Stimulated activated CD4-positive, alpha-beta T cell treated with anti-CD3 and anti-CD28 coated beads, Interleukin-1b, Interleukin-23, amount 100 ng/mL, for 48 hours (primary cell): ENCODE measurements at regions not wholly inside any gene's neighbourhood (a gene's known extent, or its start where the extent isn't known, plus 50 kb on each side); places are given as distances from the start of the nearest gene placed in this dataset.
"Not testable (repeated sequence)": the region's sequence is repeated elsewhere in the genome, so short reads cannot be mapped to it uniquely, and the experiment has no call there.

ENCODE experiments used
- DNase-seq: peaks from one replicate; pipeline ENCODE4 v3.0.0-alpha.2; 2020

DNA sequence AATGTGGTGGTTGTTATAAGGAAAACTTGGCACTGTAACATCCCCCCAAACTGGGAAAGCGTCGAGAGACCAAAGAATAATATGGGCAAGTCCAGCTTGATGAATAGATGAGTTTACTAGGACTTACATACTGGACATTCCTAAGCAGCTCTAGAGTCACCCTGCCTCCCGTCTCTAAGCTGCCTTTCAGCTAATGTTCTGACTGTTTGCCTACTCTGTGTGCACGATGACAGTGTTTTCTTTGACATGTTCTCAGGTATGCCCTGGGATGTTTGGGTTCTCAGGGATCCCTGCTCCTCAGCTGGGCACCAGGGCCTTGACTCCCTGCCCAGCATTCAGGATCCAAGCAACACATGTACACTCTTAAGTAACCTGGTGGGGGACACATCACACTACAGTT lies 87.5 kb downstream of the MRPL57 start:
- DNase-seq, result not testable (repeated sequence)

DNA sequence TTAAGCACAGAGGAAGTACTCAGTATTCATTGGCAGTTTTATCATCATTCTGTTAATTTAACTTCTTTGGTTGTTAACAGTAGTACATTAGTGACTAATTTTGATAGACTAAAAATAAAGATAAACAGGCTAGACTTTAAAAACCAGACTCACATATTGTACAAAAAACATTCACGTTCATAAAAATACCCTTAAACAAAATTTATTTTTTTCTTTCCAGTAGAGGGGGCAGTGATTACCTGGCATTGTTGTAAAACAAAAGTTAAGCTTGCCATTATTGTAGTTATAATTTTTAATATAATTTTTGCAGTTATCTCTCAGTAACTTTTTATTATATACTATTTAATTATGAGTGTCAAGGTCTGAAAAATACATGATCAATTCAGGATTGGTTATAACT lies 92.0 kb downstream of the MRPL57 start:
- DNase-seq, result not testable (repeated sequence)

DNA sequence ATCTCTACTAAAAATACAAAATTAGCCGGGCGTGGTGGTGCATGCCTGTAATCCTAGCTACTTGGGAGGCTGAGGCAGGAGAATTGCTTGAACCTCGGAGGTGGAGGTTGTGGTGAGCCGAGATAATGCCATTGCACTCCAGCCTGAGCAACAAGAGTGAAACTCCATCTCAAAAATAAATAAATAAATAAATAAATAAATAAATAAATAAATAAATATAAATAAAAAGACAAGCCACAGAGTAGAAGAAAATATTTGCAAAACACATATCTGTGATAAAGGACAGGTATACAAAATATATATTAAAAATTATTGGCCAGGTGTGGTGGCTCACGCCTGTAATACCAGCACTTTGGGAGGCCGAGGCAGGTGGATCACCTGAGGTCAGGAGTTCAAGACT lies 96.0 kb downstream of the MRPL57 start:
- DNase-seq, result not testable (repeated sequence)

DNA sequence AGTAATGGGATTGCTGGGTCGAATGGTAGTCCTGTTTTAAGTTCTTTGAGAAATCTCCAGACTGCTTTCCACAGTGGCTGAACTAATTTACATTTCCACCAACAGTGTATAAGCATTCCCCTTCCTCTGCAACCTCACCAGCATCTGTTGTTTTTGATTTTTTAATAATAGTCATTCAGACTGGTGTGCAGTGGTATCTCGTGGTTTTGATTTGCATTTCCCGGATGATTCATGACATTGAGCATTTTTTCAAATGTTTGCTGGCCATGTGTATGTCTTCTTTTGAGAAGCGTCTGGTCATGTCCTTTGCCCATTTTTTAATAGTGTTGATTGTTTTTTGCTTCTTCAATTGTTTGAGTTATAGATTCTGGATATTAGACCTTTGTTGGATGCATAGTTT lies 98.0 kb downstream of the MRPL57 start:
- DNase-seq, result not testable (repeated sequence)

DNA sequence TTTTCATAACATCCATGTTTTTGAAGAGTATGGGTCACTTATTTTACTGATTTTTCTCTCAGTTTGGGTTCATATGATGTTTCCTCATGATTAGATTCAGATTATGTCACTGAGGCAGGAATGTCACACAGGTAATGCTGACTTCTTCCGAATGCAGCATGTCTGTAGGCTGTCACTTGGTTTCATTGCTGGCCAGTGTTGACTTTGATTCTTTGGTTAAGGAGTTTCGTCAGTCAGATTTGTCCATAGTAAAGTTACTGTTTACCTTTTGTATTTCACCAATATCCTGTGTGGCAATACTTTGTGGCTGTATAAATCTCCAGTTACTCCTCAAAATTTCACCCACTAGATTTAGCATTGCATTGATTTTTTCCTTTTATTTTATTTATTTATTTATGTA lies 105.6 kb downstream of the MRPL57 start:
- no peak for DNase-seq

DNA sequence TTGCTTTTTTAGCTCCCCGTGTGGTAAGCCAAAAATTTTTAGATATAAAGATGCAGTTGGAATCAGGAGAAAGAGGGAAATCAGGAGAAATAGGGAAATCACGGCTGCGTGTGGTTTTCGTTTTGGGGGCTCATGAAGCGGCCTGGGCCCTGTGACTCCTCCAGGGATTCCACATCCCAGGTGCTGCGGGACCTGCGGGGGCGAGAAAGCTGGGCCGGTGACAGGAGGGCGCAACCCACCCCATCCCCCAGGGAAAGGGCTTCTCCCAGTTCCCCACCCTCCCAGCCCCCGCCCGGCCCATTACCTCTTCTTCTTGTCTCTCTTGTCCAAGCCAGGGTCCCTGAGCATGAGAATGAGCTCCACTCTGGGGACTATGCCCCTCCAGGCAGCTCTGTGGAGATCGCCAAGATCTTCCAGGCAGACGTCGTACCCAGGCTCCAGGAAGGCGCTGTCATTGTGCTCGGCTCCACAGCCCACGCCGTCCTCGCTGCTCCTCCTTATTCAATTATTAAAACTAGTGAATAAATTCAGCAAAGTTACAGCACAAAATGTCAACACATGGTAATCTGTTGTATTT lies 111.0 kb downstream of the MRPL57 start:
- no peak for DNase-seq

DNA sequence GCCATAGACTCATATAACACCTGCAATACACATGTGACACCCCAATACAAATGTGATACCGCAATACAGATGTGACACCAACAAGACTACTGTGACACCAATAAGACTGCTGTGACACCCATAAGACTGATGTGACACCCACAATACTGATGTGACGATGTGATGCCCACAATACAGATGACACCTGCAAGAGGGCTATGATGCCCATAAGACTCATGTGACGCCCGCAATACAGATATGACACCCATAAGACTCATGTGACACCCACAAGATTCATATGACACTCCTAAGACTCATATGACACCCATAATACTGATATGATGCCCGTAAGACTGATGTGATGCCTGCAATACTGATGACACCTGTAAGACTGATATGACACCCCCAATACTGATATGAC lies 113.0 kb downstream of the MRPL57 start:
- no peak for DNase-seq

DNA sequence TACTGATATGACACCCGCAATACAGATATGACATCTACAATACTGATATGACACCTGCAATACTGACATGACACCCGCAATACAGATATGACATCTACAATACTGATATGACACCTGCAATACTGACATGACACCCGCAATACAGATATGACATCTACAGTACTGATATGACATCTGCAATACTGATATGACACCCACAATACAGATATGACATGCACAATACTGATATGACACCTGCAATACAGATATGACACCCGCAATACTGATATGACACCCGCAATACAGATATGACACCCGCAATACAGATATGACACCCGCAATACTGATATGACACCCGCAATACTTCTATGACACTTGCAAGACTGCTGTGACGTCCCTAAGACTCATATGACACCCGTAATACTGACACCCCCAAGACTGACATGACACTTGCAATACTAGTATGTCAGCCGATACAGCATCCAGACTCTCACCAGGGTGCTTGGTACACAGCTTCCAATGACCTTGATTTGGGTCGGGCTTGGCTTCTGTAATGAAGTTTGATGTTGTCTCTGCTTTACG lies 114.1 kb downstream of the MRPL57 start:
- peak; percentile 12 for DNase-seq

DNA sequence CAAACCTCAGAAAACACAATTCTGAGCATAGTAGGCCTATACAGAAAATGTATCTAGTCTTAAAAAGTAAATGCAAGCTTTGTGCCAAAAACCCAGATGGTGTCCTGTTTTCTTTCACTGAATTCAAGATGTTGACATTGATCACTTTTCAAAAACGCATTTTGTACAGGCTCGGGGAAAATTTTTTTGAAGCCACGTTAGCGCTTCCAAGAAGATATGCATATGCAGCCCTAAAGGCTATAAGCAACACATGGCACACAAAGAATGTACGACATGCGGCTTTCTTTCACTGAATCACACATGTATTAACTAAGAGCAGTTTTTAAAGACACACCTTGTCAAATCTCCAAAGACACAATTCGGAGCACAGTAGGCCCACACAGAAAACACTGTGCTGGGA lies 115.4 kb downstream of the MRPL57 start:
- no peak for DNase-seq

DNA sequence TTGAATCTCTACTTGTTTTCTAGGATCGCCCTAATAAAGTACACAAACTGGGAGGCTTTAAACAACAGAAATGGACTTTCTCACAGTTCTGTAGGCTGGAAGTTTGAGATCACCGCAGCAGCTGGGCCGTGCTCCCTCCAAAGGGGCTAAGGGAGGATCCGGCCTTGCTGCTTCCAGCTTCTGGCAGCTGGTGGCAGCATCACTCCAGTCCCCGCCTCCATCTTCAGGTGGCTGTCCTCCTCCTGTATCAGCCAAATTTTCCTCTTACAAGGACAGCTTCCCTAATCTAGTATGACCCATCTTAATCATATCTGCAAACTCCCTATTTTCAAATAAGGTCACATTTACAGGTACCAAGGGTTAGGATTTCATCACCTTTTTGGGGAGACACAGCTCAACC lies 120.5 kb downstream of the MRPL57 start:
- peak; percentile 45 for DNase-seq

DNA sequence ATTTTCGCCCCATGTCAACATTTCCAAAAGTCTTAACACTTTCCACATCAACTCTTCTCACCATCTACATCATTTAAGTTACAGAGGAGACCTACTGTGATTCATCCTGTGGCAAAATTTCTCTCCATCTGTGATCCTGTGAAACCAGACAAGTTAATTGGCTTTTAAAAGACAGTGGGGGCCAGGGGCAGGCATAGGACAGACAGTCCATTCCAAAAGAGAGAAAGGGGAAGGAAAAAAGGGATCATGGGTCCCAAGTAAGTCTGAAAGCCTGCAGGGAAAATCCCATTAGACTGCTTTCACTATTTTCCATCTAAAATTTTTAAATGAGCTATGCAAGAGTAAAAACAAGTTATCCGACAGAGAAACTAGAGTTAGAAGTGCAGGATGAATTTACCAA lies 121.0 kb downstream of the MRPL57 start:
- DNase-seq, result no peak

DNA sequence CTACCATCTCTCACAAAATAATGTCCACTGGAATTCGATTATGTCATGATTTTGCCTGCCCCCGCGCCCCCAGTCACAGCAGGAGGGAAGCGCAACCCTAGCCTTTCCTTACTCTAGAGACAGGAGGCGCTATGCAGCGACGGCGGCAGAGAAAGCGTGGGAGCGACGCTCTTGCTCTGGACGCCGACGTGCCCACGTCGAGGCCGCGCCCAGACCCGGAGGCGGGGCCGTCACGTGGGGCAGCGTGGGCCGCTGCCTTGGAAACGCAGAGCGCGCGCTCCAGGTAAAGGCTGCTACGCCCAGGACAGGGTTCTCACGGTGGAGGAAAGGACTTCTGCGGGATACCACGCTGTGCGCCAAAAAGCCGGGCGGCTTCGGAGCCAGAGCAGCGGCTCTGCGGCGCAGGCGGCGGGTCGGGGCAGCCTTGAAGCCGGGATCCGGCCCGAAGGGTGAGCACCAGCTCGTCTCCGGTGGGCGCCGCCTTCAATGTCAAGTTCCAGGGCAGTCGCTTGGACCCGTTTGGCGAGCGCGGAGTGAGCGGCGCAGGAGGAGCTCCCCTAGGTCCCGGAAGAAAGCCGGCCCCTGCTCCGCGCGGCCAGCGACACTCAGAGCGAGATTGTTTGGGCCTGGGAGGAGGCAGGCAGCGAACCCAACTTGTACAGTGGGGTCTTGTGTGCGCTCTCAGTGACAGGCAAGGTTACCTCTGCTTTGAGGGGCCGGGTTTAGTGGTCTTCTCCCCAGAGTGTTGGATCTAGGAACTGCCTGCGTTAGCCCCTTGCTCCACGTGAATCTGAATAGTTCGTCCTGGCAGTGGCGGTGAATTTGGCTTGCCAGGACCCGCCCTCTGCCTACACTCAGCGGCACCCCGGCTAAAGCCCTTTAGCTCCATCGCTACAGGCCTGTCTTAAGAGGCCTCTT lies 121.7 kb downstream of the MRPL57 start:
- peak; percentile 85 for DNase-seq

DNA sequence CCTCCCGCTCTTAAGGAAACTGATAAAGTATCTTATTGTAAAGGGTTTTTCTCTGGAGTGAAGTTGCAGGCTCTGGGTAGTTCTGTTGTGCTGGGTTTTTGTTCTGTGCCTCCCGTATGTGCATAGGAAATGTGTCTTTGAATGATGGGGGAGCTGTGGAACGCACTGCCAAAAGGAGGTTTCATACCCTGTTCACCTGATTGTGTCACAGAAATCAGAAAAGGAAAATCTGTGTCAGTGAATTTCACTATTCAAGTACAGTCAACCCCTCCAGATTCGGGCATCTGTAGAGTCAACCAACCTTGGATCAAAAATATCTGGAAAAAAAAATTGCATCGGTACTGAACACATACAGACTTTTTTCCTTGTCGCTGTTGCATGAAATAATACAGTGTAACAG lies 127.8 kb downstream of the MRPL57 start:
- DNase-seq, result no peak

DNA sequence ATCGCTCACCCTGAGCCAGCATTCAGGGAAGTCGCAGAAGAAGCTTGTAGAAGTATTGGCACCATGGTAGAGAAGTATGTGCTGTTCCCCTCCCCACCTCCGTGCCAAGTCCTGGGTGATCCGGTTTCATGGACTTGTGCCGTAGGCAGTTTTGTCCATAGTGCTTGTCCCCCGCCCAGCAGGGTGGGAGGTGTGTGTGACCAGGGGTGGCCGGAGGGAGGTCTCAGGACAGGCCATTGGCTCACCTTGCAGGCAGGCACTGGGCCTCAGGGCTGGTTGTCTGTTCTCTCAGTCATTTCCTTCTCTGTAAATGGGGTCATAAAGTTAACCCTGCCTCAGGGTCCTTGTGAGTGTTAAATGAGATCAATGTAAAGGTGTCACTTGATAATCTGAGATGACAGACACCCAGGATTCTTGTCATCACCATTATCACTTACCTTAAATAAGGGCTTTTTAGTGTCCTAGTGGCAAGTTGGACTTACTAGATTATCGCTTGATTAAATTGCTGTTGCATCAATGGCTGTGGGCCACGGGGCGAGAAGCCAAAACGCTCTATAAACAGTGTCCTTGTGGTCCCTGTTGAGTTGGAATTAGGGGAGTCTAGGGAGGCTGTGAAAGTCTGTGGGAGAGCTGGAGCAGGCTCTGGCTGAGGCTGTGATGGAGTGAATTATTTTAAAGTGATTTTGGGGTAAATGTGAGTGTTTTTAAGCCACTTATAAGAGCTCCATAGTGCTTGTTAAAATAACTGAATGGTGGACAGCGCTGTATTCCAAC lies 130.0 kb downstream of the MRPL57 start:
- DNase-seq, result not testable (repeated sequence)

DNA sequence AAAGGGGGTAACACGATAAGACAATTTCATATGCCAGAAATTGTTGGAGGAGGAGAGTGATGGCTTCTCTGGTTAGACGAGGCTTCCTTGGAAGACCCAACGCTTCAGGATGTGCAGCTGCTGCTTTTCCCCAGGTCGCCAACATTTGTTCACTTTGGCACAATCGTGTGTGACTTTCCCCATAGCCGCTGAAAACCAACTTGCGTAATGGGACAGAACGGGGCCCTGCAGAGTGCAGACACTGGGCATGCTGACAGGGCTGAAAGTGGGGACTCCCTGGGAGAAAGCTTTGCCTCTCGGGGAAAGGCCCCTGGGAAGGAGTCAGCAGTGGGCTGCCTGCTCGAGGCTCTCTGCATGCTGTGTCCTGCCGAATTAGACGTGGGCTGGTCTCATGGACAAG lies 130.7 kb downstream of the MRPL57 start:
- DNase-seq, result not testable (repeated sequence)

DNA sequence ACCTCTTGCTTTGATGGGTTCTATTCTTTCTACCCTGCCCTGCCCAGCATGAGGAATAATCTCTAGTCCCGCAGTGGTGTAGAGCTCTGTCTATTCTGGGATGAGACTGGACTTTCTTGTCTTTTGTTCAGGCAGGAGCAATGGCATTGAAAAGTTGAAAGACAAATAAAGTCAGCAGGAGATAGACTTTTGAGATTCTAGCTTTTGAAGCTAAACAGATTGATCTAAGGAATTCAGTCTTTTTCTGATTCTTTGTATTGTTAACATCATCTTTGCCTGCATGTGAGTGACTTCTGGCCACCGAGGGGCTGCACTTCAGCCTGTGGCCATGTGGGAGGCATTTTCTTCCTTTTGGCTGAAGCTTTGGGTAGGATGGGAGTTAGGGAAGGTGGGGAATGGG lies 132.4 kb downstream of the MRPL57 start:
- DNase-seq, result no peak

DNA sequence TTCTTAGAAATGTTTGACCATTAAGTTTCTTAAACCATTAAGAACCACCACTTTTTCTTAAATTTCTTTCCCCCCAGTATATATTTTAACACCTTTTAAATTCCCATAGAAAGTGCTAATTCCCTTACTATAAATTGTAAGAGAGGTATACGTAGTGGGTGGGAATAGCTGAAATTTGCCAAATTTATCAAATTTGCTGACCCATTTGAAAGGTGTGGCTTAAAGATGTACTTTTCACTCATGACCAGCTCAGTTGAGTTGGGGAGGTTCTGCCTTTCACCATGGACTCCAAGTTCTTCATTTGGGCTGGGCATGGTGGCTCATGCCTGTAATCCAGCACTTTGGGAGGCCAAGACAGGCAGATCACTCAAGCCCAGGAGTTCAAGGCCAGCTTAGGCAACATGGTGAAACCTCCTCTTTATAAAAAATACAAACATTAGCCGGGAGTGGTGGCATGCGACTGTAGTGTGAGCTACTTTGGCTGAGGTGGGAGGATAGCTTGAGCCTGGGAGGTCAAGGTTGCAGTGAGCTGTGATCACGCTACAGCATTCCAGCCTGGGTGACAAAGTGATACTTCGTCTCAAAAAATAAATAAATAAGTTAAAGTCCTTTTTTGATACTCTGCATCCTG lies 133.2 kb downstream of the MRPL57 start:
- no peak for DNase-seq

DNA sequence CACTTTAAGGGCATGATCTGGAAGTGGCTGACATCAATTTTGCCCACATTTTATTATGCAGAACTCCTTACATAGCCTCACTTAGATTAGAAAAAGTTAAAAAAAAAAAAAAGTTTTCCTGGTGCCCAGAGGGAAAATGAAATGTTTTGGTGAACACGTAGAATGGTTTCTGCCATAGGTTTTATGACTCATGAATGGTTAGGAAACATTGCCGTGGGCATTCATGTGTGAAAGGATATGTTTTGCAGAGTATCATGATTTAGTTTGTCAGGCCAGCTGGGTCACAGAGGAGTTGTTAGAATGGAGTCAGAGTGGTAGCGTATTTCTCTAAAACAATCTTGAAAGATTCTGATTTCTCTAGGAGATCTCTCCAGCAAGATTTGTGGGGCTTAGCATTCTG lies 133.8 kb downstream of the MRPL57 start:
- no peak for DNase-seq

DNA sequence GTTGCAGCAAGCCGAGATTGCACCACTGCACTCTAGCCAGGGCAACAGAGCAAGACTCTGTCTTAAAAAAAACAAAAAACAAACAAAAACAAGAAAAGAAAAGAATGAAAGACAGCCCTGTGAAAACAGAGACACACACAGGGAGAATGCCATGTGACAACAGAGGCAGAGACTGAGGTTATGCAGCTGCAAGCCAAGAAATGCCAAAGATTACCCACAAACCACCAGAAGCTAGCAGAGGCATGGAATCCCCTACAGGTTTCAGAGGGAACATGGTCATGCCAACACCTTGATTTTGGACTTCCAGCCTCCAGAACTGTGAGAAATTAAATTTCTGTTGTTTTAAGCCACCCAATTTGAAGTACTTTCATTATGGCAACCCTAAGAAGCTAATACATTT lies 138.5 kb downstream of the MRPL57 start:
- not testable (repeated sequence) for DNase-seq

DNA sequence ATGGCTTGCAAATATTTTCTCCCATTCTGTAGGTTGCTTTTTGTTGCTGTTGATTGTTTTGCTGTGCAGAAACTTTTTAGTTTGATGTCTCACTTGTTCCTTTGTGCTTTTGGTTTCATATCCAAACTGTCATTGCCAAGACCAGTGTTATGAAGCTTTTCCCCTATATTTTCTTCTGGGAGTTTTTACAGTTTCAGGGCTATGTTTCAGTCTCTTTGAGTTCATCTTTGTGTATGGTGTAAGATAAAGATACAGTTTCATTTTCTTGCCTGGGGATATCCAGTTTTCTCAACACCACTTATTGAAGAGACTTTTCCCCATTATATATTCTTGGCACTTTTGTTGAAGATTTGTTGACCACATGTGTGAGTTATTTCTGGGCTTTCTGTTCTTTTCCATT lies 139.9 kb downstream of the MRPL57 start:
- DNase-seq, result no peak

DNA sequence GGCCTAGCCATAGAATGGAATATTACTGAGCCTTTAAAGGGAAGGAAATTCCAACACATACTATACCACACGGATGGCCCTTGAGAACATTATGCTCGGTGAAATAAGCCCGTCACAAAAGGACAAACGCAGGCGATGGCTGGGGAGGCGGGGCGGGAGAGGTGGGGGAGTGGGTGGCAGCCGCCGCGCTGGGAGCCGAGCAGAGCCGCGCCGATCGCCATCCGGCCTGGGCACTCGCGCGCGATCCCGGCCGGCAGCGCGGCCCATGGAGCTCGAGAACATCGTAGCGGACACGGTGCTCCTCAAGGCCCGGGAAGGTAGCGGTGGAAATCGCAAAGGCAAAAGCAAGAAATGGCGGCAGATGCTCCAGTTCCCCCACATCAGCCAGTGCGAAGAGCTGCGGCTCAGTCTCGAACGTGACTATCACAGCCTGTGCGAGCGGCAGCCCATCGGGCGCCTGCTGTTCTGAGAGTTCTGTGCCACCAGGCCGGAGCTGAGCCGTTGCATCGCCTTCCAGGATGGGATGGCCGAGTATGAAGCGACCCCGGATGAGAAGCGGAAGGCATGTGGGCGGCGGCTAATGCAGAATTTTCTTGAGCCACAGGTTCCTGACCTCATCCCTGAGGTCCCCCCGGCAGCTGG lies 140.1 kb downstream of the ZDHHC20 start:
- no peak for DNase-seq

DNA sequence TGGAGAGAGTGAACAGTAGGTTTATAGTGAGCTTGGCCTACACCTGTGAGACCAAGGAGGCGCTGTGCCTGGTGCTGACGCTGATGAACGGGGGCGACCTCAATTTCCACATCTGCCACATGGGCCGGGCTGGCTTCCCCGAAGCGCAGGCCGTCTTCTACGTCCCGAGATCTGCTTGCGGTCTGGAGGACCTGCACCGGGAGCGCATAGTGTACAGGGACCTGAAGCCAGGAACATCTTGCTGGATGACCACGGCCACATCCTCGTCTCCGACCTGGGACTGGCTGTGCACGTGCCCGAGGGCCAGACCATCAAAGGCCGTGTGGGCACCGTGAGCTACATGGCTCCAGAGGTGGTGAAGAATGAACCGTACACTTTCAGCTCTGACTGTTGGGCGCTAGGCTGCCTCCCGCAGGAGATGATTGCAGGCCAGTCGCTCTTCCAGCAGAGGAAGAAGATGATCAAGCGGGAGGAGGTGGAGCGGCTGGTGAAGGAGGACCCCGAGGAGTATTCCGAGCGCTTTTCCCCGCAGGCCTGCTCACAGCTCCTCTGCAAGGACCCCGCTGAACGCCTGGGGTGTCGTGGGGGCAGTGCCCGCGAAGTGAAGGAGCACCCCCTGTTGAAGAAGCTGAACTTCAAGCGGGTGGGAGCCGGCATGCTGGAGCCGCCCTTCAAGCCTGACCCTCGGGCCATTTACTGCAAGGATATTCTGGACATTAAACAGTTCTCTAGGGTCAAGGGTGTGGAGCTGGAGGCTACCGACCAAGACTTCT lies 139.0 kb downstream of the ZDHHC20 start:
- DNase-seq, result no peak
